ENCODE measurements at regions not wholly inside any gene's neighbourhood (a gene's known extent, or its start where the extent isn't known, plus 50 kb on each side); places are given as distances from the start of the nearest gene placed in this dataset.

DNA sequence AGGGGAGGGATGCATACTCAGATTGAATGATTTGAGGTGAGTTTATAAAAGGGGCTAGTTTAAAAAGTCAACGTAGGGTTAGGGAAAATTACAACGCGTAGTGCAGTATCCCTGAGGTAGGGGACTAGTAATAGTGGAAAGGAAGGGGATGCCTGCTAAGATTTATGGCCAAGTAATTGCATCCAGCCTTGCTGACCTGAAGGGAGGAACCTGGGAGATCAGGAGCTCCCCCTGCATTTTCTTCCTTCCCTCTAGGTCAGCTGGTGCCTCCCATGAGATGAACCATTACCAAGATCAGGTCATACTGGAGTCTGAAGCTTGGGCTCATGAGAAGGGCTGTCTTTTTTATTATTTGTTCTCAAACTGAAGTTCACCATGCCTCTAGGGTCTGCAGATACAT is 606.6 kb downstream of the TMEM114 start (continued):
- TF ChIP-seq, protein P1, sequence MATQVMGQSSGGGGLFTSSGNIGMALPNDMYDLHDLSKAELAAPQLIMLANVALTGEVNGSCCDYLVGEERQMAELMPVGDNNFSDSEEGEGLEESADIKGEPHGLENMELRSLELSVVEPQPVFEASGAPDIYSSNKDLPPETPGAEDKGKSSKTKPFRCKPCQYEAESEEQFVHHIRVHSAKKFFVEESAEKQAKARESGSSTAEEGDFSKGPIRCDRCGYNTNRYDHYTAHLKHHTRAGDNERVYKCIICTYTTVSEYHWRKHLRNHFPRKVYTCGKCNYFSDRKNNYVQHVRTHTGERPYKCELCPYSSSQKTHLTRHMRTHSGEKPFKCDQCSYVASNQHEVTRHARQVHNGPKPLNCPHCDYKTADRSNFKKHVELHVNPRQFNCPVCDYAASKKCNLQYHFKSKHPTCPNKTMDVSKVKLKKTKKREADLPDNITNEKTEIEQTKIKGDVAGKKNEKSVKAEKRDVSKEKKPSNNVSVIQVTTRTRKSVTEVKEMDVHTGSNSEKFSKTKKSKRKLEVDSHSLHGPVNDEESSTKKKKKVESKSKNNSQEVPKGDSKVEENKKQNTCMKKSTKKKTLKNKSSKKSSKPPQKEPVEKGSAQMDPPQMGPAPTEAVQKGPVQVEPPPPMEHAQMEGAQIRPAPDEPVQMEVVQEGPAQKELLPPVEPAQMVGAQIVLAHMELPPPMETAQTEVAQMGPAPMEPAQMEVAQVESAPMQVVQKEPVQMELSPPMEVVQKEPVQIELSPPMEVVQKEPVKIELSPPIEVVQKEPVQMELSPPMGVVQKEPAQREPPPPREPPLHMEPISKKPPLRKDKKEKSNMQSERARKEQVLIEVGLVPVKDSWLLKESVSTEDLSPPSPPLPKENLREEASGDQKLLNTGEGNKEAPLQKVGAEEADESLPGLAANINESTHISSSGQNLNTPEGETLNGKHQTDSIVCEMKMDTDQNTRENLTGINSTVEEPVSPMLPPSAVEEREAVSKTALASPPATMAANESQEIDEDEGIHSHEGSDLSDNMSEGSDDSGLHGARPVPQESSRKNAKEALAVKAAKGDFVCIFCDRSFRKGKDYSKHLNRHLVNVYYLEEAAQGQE (IDR thresholded peaks at IDR 0.05; ENCODE audit: unreplicated experiment): no peak
- TF ChIP-seq NANOG (IDR thresholded peaks at IDR 0.05; ENCODE audit: borderline replicate concordance) (no peak), POLR2AphosphoS5 (IDR thresholded peaks at IDR 0.05; ENCODE audit: low read depth) (no peak), ZNF331 (CRISPR knock-in tag; IDR thresholded peaks at IDR 0.05; ENCODE audit: low read depth) (no peak), EZH2 (IDR thresholded peaks at IDR 0.05; ENCODE audit: low read depth, unreplicated experiment) (no peak), EZH2phosphoT487 (IDR thresholded peaks at IDR 0.05; ENCODE audit: unreplicated experiment) (no peak)

DNA sequence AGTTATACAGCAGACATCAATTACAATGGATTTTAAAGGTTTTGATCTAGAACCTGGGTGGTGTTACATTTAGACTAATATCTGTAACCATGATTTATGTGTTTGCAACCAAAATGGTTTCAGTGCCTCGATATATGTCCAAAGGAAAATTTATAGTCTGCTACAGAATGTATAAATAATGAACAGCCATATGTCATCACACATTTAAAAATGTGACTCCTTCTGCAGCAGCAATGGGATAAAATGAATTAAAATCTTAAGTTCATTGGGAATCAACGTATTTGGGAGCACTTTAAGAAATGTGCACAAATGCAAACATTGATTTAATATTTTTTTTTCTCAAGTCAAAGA is 610.2 kb downstream of the TMEM114 start:
- Histone ChIP-seq H3K27me3 (ENCODE audit: insufficient read depth) (no peaks in the 10 kb centered on the region), H4K20me1 (replicated peaks; ENCODE audit: insufficient read depth) (no peaks in the 10 kb centered on the region), H2AFZ (no peak overlapping the region), H3K9me2 (ENCODE audit: insufficient read depth) (no peaks in the 10 kb centered on the region), H3K4me3 (no peak overlapping the region), H3K4me1 (ENCODE audit: insufficient read depth) (no peaks in the 10 kb centered on the region), H3K36me3 (ENCODE audit: insufficient read depth) (no peaks in the 10 kb centered on the region; the same call in 1 of the 2 replicates), H3F3A (replicated peaks; ENCODE audit: low read depth) (no peaks in the 10 kb centered on the region), H3K79me2 (replicated peaks; ENCODE audit: insufficient read depth) (no peaks in the 10 kb centered on the region), H3K27ac (ENCODE audit: low read depth) (no peak overlapping the region), H3K4me2 (no peak overlapping the region)
- DNase-seq (ENCODE audit: low spot score) (no peak), ATAC-seq (no peak)
- no peak overlapping the region for H3K27ac Mint-ChIP-seq
- H3K36me3 Mint-ChIP-seq (ENCODE audit: low read depth): no peaks in the 10 kb centered on the region
- no peaks in the 10 kb centered on the region for H3K27me3 Mint-ChIP-seq (ENCODE audit: insufficient read depth, low read depth, poor library complexity)
- peaks cover 4% of the 10 kb centered on the region for H3K4me1 Mint-ChIP-seq
- H3K9me3 Mint-ChIP-seq: peaks cover 3% of the 10 kb centered on the region; the same call in 1 of the 3 replicates
- H3K4me3 Mint-ChIP-seq: no peak overlapping the region
- TF ChIP-seq ZNF331 (CRISPR knock-in tag; IDR thresholded peaks at IDR 0.05; ENCODE audit: low read depth) (no peak), CREB1 (CRISPR knock-in tag; IDR thresholded peaks at IDR 0.05; ENCODE audit: low read depth) (no peak), JUNB (IDR thresholded peaks at IDR 0.05; ENCODE audit: unreplicated experiment) (no peak), POLR2AphosphoS5 (IDR thresholded peaks at IDR 0.05; ENCODE audit: low read depth) (no peak), ZNF114 (CRISPR knock-in tag; IDR thresholded peaks at IDR 0.05) (no peak), EZH2phosphoT487 (IDR thresholded peaks at IDR 0.05; ENCODE audit: unreplicated experiment) (no peak), EZH2 (IDR thresholded peaks at IDR 0.05; ENCODE audit: low read depth, unreplicated experiment) (no peak), STAT1 (IDR thresholded peaks at IDR 0.05; ENCODE audit: unreplicated experiment) (no peak)
- TF ChIP-seq, protein P1 (IDR thresholded peaks at IDR 0.05; ENCODE audit: unreplicated experiment): no peak
- TF ChIP-seq, protein P2, sequence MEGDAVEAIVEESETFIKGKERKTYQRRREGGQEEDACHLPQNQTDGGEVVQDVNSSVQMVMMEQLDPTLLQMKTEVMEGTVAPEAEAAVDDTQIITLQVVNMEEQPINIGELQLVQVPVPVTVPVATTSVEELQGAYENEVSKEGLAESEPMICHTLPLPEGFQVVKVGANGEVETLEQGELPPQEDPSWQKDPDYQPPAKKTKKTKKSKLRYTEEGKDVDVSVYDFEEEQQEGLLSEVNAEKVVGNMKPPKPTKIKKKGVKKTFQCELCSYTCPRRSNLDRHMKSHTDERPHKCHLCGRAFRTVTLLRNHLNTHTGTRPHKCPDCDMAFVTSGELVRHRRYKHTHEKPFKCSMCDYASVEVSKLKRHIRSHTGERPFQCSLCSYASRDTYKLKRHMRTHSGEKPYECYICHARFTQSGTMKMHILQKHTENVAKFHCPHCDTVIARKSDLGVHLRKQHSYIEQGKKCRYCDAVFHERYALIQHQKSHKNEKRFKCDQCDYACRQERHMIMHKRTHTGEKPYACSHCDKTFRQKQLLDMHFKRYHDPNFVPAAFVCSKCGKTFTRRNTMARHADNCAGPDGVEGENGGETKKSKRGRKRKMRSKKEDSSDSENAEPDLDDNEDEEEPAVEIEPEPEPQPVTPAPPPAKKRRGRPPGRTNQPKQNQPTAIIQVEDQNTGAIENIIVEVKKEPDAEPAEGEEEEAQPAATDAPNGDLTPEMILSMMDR (conservative IDR thresholded peaks at IDR 0.05; ENCODE audit: low read depth in 2 of 2): no peak
- TF ChIP-seq, protein P3, sequence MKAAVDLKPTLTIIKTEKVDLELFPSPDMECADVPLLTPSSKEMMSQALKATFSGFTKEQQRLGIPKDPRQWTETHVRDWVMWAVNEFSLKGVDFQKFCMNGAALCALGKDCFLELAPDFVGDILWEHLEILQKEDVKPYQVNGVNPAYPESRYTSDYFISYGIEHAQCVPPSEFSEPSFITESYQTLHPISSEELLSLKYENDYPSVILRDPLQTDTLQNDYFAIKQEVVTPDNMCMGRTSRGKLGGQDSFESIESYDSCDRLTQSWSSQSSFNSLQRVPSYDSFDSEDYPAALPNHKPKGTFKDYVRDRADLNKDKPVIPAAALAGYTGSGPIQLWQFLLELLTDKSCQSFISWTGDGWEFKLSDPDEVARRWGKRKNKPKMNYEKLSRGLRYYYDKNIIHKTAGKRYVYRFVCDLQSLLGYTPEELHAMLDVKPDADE (IDR thresholded peaks at IDR 0.05): no peak

All from GM23338 (cell line).